NCI-H1417 treated with DMSO at 0.1 percent for 48 hours (cell line): ENCODE measurements at regions not wholly inside any gene's neighbourhood (a gene's known extent, or its start where the extent isn't known, plus 50 kb on each side); places are given as distances from the start of the nearest gene placed in this dataset.
"Not testable (repeated sequence)": the region's sequence is repeated elsewhere in the genome, so short reads cannot be mapped to it uniquely, and the experiment has no call there.

Experiments
- DNase-seq: peaks from one replicate; lab custom pipeline; 2025; lab: John Stamatoyannopoulos, UW

DNA sequence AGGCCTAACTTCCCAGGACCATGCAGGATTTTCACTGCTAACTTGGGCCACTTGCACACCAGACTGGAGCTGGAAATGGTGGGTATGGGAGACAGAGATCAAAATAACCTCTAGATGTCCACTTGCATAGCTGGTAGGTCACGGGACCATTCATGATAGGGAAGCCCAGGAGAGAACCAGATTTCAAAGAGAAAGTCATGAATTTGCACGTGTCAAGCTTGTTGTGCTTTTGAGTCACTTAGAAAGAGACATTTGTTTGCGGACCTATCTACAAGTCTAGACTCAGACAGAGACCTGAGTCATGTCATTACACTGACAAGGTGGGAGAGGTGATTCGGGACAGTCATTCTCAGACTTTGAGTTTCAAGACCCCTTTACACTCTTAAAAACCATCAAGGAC is 704.1 kb downstream of the DTWD2 start:
- not testable (repeated sequence) for DNase-seq

DNA sequence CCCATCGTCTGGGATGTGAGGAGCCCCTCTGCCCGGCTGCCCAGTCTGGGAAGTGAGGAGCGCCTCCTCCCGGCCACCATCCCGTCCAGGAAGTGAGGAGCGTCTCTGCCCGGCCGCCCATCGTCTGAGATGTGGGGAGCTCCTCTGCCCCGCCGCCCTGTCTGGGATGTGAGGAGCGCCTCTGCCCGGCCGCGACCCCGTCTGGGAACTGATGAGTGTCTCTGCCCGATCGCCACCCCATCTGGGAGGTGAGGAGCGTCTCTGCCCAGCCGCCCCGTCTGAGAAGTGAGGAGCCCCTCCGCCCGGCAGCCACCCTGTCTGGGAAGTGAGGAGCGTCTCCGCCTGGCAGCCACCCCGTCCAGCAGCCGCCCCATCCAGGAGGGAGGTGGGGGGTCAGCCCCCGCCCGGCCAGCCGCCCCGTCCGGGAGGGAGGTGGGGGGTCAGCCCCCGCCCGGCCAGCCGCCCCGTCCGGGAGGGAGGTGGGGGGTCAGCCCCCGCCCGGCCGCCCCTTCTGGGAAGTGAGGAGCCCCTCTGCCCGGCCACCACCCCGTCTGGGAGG is 705.8 kb downstream of the DTWD2 start:
- DNase-seq = not testable (repeated sequence)

DNA sequence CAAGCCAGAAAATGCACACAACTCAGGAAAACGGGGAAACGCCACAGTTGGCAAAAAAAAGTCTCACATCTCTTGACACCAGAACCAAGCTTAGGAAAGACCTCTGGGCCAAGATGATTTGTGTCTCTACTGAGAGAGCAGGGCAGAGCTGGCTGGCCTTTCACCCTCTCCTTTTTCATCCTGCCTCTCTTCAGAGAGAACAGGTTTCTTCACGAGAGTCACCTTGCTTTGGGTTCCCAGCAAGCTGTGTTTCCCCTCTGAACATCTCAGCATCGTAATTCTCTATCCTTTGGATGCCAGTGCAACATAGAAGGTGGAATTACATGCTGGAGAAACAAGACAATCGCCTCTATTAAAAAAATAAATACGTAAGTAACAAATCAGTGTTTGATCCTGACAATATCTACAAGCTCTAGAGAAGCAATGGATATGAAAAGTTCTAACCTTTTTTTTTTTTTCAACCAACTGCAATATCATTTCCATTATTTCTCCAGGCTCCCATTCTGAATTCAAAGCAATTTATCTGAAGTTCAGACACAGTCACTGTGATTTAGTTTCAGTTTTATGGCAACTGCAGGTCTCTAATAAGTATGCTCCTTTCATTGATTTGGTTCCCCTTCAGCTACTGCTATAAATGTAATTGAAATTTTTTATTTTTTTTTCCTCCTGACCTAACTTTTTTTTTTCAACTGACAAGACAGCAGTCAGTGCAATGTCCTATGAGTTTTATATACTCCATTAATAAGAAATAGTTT is 708.6 kb downstream of the DTWD2 start:
- no peak for DNase-seq

DNA sequence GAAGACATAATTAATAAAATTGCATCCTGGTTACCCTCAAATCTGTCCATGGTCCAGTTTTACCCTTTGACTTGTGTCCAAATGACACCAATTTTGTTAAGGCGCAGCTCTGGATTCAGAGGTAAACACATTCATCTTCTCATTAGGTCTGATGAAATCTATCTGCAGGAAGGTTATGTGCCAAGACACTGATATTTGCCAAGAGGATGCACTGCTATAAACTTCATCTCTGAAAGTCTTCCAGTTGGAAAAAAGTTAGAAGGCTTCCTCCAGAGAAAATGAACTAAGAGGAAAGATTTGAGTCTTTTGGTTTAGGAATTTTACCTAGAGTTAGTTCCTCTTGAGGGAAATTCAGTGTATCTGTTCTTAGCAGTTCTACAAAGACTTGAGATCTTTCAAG is 717.8 kb downstream of the DTWD2 start:
- no peak for DNase-seq

DNA sequence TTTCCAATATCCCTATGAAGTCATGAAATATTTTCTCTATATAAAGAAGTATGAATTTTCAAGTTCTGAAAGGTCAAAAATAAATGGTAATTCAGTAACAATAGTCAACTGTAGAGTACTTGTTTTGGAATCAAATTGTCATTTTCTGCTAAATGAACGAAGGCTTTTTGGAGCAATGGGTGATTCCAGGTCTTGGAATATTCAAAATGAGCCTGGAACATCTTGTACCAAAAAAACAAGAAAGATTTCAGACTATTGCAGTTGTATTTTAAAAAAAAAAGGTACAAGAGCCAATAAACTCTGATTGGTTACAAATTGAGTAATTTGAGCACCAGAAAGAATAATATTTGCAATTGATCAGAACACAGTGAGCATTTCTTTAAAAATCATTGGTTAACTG is 730.1 kb downstream of the DTWD2 start:
- no peak for DNase-seq

DNA sequence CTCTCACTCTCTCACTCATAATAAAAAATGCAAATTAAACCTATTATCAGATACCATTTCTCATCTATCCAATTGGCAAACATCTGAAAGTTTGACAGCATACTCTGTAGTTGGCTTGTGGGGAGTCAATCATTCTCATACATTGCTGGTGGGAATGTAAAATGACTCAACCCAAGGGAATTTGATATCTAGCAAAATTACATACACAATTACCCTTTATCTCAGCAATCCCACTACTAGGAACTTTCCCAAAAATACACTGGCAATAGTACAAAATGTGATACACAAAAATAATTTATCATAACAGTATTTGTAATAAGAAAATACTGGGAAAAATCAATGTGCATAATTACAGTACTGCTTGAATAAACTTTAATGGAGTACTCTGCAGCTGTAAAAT is 731.3 kb downstream of the DTWD2 start:
- no peak for DNase-seq

DNA sequence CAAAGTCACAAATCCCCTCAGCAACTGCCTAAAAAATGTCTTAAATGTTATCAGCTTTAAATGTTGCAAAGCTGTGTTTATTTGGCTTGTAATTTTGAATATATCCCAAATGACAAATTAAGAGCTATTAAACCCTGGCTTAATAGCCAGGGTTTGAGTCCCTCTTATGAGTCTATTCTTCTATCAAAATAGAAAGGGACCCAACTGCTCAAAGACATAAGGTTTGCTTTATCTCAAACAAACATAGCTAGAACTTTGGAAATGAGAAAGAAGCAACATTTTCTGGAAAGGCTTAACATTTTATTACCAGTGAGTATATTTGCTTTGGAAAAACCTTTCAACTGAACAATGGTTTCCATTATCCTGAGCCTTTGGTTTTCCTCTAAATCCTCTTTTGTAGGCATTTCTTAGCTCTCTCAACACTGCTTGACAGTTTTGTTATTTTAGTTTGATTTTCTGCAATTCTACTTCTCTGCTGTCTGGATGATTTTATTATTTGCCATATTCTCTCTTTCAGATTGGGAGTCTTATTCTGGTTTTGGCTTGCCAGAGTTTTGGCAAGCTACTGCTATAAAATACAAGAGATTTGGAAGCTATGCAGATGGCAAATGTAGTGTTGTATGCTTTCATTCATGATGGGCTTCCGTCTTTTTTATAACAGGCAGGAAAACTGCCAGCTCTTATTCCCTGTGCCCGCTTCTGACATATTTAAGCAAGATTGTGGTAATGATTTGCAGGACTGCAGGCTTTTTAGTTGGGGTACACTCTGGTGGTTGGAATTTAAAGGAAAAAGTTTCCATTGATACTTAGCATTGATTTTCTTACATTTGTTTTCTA is 734.9 kb downstream of the DTWD2 start:
- DNase-seq = no peak

DNA sequence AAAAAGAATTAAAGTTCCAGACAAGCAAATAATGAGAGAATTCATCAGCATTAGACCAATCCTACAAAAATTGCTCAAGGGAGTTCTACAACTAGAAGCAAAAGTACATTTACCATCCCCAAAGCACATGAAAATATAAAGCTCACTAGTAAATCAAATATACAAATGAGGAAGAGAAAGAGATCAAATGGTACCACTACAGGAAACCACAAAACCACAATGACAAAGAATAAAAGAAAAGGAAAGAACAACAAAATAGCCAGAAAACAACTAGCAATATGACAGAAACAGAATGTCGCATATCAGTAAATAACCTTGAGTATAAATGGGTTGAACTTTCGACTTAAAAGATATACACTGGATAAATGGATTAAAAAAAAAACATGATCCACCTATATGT is 739.0 kb downstream of the DTWD2 start:
- DNase-seq = no peak

DNA sequence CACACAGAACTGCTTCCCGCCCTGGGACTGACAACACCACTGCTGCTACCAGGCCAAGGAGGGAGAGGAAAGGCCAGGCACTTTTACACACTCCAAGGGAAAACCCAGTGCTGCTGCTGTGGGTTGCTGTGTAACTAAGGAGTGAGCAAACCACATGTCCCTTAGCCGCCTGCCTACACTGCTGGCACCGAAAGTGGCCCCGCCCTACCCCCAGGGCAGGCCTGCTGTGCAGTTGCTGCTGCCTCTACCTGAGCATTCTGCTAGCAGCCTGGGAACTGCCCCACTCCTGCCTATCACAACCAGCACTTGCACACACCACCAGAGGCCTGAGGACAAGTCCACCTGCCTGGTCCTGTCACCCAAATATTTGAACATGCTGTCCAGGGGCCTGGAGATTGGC is 740.9 kb downstream of the DTWD2 start:
- no peak for DNase-seq

DNA sequence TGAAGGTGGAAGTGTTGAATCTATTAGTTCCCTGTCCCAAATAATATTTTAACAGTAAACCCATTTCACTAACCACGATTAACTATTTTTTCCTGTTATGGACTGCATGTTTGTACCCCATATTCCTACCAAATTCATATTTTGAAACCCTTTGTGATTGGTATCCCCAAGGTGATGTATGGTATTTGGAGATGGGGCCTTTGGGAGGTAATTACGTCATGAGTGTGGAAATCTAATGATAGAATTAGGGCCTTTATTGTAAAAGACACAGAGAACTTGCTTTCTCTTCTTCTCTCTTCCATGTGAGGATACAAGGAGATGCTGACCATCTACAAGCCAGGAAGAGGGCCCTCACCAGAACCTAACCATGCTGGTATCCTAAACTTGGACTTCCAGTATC is 744.7 kb downstream of the DTWD2 start:
- DNase-seq = no peak

DNA sequence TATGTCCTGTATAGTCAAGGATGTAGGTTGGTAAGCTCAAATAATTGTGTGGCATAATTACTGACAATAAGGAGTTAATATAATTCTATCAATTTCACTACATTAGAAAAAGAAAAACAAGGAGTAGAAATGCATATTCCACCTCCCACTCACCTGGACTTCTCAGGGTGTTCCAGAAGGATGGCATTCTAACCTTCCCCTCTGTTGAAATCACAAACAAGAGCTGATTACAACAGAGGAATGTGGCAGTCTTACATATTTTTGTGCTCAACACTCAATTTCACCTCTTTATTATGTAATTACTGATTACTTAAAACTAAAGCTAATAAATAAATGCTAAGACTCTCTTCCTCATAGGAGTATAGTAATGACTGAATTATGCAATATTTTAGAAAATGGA is 745.3 kb downstream of the DTWD2 start:
- no peak for DNase-seq

DNA sequence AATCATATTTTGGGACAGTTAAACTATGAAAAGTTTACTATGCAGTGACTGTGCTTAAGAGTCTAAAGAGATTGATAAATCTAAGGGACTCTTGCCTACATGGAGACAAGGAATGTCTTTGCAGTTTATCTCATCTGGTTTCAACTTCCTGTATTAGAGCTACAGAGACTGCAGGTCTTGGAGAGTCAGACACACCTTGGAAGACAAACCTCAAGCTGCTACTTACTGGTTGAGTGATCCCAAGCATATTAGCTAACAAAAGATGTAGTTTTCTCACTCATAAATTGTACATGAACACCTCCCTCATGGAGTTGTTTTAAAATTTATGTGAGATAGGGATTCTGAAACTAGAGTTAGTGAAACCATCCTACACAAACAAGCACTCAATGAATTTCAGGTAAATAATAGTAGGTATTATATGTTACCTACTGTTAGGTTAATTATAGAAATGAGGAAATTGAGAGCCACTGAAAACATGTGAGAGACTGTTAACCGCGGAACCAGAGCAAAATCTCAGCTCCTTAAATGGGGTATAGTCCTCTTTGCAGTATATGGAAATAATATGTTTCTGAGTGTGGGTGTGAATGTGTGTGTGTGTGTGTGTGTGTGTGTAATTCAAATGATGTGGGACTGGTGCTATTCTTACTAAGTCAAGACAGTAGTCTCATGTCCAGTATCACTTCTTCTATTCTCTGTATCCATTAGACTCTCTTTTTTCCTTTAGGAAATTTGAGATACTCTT is 752.1 kb downstream of the DTWD2 start:
- DNase-seq = no peak

DNA sequence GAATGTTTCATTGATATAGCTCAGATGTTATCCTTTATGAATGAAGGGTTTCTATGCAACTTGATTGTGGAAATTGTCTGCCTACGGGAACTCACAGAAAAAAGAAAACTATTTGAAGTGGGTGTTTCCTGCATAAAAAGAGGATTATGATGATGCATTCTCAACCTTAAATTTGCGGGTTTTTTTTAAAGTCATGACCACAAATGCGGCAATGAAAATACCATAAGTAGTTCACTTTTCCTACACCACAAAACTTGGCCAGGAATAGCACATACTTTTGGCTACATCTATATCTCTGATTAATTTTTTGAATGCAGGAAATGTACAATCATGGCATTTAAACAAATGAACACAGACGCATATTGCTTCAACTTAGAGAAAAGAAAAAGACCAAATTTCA is 754.7 kb downstream of the DTWD2 start:
- no peak for DNase-seq

DNA sequence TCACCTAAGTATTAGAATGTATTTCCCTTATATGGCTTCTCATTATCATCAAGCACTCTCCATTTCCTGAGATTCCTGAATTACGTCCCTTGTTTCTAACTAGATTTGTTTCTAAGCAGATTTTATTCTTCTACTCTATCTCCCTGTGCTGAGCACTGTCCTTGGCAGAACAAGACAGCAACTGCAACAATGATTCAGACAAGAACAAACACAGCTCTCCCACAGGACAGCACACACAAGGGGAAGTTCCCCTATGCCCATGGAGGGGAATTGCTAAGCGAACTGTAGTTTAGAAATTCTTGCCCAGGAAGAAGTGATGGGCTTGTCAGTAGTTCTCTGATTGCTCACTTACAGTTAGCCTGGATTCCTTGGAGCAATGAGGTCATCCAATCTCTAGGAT is 759.9 kb downstream of the DTWD2 start:
- DNase-seq = no peak

DNA sequence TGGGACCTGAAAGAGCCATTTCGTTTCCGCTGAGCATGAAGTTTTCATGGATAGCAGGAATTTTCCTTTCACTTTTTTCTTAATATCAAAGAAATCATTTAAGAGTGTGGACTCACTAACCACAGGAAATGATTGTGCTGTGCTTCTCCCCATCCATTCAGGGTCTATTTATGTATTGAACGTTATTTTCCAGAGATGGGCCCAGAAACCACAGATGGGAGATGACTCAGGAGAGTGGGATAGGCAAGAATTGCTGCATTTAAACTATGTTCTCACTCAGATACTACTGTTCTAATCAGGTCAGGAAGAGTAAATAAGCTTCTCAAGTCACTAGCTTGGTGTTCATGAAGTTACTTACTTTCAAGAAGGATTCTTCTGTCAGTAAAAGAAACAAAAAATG is 763.8 kb downstream of the DTWD2 start:
- no peak for DNase-seq

DNA sequence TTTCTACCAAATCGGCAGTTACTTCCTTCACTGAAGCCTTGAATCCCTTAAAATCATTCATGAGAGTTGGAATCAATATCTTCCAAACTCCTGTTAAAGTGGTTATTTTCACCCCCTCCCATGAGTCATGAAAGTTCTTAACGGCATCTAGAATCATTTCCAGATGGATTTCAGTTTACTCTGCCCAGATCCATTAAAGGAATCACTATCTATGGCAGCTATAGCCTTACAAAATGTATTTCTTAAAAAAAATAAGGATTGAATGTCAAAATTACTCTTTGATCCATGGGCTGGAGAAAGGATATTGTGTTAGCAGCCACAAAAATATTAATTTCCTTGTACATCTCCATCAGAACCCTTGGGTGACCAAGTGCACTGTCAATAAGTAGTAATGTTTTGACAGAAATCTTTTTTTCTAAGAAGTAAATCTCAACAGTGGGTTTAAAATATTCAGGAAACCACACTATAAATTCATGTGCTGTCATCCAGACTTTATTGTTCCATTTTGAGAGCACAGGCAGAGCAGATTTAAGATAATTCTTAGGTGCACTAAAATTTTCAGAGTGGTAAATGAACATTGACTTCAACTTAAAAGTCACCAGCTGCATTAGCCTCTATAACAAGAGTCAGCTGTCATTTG is 767.7 kb downstream of the DTWD2 start:
- no peak for DNase-seq

DNA sequence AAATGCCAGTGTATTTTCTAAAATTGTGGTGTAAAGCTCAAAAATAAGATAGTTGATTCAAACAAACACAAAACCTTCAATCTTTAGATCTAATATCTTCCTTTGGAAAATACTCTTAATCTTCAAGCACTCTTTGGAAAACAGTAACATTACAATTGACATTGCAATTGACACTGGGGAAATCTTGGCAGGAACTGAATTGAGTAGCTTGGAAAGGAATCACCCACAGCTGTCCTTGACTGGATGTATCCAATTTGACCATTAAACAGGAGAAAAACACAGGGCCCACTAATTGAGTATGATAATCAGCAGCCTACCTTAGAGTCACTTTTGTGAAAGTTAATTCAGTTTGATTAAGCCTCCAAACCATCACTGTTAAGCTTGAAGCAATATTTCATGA is 776.7 kb downstream of the DTWD2 start:
- DNase-seq = no peak

DNA sequence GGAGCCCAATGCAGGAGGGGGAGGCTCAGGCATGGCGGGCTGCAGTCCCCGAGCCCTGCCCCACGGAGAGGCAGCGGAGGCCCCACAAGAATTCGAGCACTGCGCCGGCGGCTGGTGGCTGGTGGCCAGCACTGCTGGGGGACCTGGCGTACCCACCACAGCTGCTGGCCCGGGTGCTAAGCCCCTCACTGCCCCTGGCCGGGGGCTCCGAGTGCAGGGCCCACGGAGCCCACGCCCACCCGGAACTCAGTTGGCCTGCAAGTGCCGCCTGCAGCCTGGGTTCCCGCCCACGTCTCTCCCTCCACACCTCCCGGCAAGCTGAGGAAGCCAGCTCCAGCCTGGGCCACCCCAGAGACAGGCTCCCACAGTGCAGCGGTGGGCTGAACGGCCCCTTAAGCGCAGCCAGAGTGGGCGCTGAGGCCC is 780.3 kb downstream of the DTWD2 start:
- DNase-seq = no peak

DNA sequence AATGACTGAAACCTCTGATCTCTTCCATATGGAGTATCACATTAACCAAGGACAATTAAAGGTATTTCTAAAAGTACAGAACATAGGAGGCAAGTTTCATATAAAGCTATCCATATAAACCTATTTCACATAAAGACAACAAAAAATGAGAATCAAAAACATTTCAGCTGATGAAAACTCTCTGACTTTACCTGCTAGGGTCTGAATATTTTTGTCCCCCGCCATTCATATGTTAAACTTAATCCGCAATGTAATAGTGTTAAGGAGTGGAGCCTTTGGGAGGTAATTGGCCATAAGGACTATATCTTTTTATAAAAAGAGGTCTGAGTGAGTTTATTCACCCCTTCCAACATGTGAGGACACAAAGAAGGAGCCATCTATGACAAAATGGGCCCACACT is 788.5 kb downstream of the DTWD2 start:
- DNase-seq = no peak

DNA sequence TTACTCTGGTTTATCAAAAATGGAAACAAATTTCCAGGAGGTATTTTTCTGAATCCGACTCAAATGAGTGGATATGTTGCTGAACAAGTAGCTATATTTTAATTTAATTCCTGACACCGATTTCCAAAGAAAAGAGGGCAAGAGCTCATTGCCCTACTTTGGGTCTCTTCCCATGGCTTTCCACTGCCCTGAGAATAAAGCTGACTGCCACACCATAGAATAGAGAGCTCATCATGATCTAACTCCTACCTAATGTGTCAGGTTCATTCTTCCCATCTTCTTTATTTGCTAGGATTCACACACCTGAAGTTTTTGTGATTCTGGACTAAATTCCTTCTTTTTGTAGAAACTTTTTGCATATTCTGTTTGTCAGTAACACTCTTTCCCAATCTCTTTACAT is 792.1 kb downstream of the DTWD2 start:
- DNase-seq = no peak

DNA sequence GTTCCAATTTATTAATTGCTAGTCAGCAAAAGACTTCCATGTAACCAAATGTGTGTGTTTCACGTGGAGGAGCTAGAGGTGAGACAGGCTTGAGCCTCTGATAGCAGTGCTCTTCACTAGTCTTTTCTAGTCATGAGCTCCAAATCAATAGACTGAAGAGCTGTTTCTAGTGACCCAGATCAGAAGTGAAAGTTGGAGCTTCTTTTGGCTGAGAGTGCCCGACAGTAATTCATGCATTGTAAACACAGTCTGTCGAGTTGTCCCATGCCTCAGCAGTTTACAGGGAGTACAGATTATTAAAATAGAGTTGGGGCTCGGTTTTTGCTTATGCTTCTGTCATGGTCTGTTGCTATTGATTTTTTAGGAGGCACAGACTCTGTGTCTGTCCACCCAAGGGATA is 793.1 kb downstream of the DTWD2 start:
- DNase-seq = no peak
